ENCODE measurements at regions not wholly inside any gene's neighbourhood (a gene's known extent, or its start where the extent isn't known, plus 50 kb on each side); places are given as distances from the start of the nearest gene placed in this dataset.

DNA sequence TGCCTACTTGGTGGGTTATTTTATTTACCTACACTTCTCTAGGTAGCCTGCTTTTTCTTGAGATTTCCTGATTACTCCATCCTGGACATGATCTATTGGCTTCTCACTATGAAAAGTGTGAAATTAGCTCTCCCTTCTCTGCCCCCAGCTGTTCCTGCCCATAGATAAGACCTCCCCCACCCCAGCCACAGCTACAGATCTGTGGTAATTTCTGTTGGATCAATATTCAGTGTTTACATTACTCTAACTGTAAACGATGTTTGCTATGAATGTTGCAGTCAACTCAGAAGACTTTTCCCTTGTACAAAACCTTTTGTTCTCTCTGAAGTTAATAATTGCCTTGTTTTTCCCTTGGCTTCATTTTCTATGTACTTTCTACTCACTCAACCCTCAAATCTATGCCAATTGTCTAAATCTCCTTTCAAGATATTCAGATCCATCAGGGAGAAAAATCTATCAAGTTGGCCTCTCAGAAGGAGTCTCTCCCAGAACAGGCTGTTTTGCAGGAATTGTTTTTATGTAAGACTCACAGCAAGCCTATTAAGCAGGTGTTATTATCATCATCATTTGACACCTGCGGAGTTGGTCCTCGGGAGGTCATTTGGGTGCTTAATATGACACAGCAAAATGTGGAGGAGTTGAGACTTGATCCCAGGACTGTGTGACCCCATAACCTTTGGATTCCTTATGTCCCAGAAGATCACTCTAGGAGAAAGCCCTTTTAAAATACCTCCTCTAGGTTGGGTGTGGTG, 227.4 kb downstream of the SUDS3 start:
- Histone ChIP-seq H3K4me2 (ENCODE audit: low read length) (no peak overlapping the region), H3K79me2 (ENCODE audit: insufficient read depth, low read length) (no peaks in the 10 kb centered on the region), H3K4me1 (ENCODE audit: control insufficient read depth in 1 of 2, insufficient read depth in 2 of 2, low read length in 2 of 2) (no peaks in the 10 kb centered on the region), H3K4me3 (replicated peaks in 1 of 2; ENCODE audit: low read depth in 1 of 2, low read length in 2 of 2) (no peak overlapping the region), H2AFZ (ENCODE audit: low read depth, low read length, poor library complexity, severe bottlenecking) (no peak overlapping the region), H4K20me1 (ENCODE audit: insufficient read depth) (no peaks in the 10 kb centered on the region), H3K9me2 (ENCODE audit: insufficient read depth) (no peaks in the 10 kb centered on the region), H3K27ac (ENCODE audit: low read depth, low read length) (no peak overlapping the region), H3K9me3 (ENCODE audit: control insufficient read depth in 1 of 2, insufficient read depth in 1 of 2, low read depth in 1 of 2, low read length in 2 of 2) (no peaks in the 10 kb centered on the region), H3K36me3 (ENCODE audit: control insufficient read depth in 1 of 2, insufficient read depth in 2 of 2, low read length in 2 of 2) (no peaks in the 10 kb centered on the region), H3K27me3 (ENCODE audit: insufficient read depth, low read length) (peaks cover 19% of the 10 kb centered on the region), H3K9ac (ENCODE audit: low read length) (no peak overlapping the region)
- ATAC-seq: no peak
- CTCF ChIA-PET: no interaction called here
- POLR2A ChIA-PET: no interaction called here
- BruUV-seq (replicated peaks): no TSS peak
- RAD21 ChIA-PET (ENCODE audit: low non-redundant PET in 1 of 2, low total read pairs in 2 of 2, uncharacterized antibody in 2 of 2, unreplicated experiment in 2 of 2): no interaction called here
- no peak for DNase-seq (ENCODE audit: low read depth, low spot score)
- intact Hi-C loops (cut with micrococcal nuclease): no loop called here
- TF ChIP-seq POLR2AphosphoS5 (IDR thresholded peaks at IDR 0.05; ENCODE audit: low read depth, low read length) (no peak), YY1 (IDR thresholded peaks at IDR 0.05; ENCODE audit: extremely low read depth, insufficient replicate concordance, low read depth, low read length) (no peak), EGR1 (IDR thresholded peaks at IDR 0.05; ENCODE audit: low read depth) (no peak), EZH2 (IDR thresholded peaks at IDR 0.05) (no peak), JUND (IDR thresholded peaks at IDR 0.05) (no peak), CEBPB (IDR thresholded peaks at IDR 0.05; ENCODE audit: low read depth) (no peak), SRF (IDR thresholded peaks at IDR 0.05; ENCODE audit: low read depth) (no peak), TCF7L2 (IDR thresholded peaks at IDR 0.05; ENCODE audit: borderline replicate concordance, extremely low read depth, insufficient read depth, insufficient read length) (no peak), ZFX (IDR thresholded peaks at IDR 0.05) (no peak), ZNF274 (IDR thresholded peaks at IDR 0.05; ENCODE audit: low read depth, low read length) (no peak), EZH2phosphoT487 (IDR thresholded peaks at IDR 0.05; ENCODE audit: borderline replicate concordance) (no peak), CBX3 (IDR thresholded peaks at IDR 0.05; ENCODE audit: low read depth) (no peak), ELF1 (IDR thresholded peaks at IDR 0.05; ENCODE audit: borderline replicate concordance, low read depth) (no peak), SP1 (IDR thresholded peaks at IDR 0.05; ENCODE audit: low read depth) (no peak), FOSL1 (IDR thresholded peaks at IDR 0.05; ENCODE audit: low read depth) (no peak)
- TF ChIP-seq, protein P1, sequence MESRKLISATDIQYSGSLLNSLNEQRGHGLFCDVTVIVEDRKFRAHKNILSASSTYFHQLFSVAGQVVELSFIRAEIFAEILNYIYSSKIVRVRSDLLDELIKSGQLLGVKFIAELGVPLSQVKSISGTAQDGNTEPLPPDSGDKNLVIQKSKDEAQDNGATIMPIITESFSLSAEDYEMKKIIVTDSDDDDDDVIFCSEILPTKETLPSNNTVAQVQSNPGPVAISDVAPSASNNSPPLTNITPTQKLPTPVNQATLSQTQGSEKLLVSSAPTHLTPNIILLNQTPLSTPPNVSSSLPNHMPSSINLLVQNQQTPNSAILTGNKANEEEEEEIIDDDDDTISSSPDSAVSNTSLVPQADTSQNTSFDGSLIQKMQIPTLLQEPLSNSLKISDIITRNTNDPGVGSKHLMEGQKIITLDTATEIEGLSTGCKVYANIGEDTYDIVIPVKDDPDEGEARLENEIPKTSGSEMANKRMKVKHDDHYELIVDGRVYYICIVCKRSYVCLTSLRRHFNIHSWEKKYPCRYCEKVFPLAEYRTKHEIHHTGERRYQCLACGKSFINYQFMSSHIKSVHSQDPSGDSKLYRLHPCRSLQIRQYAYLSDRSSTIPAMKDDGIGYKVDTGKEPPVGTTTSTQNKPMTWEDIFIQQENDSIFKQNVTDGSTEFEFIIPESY (IDR thresholded peaks at IDR 0.05; ENCODE audit: extremely low read depth, insufficient replicate concordance, low read length): no peak
- TF ChIP-seq, protein P2, sequence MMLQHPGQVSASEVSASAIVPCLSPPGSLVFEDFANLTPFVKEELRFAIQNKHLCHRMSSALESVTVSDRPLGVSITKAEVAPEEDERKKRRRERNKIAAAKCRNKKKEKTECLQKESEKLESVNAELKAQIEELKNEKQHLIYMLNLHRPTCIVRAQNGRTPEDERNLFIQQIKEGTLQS (IDR thresholded peaks at IDR 0.05): no peak
- TF ChIP-seq, protein P3, sequence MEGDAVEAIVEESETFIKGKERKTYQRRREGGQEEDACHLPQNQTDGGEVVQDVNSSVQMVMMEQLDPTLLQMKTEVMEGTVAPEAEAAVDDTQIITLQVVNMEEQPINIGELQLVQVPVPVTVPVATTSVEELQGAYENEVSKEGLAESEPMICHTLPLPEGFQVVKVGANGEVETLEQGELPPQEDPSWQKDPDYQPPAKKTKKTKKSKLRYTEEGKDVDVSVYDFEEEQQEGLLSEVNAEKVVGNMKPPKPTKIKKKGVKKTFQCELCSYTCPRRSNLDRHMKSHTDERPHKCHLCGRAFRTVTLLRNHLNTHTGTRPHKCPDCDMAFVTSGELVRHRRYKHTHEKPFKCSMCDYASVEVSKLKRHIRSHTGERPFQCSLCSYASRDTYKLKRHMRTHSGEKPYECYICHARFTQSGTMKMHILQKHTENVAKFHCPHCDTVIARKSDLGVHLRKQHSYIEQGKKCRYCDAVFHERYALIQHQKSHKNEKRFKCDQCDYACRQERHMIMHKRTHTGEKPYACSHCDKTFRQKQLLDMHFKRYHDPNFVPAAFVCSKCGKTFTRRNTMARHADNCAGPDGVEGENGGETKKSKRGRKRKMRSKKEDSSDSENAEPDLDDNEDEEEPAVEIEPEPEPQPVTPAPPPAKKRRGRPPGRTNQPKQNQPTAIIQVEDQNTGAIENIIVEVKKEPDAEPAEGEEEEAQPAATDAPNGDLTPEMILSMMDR (IDR thresholded peaks at IDR 0.05 in 2 of 3, conservative IDR thresholded peaks at IDR 0.05 in 1 of 3; ENCODE audit: borderline replicate concordance in 1 of 3, insufficient read depth in 1 of 3, low read depth in 2 of 3, low read length in 2 of 3): no peak
- TF ChIP-seq, protein P4, sequence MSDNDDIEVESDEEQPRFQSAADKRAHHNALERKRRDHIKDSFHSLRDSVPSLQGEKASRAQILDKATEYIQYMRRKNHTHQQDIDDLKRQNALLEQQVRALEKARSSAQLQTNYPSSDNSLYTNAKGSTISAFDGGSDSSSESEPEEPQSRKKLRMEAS (IDR thresholded peaks at IDR 0.05): no peak
- TF ChIP-seq, protein P5, sequence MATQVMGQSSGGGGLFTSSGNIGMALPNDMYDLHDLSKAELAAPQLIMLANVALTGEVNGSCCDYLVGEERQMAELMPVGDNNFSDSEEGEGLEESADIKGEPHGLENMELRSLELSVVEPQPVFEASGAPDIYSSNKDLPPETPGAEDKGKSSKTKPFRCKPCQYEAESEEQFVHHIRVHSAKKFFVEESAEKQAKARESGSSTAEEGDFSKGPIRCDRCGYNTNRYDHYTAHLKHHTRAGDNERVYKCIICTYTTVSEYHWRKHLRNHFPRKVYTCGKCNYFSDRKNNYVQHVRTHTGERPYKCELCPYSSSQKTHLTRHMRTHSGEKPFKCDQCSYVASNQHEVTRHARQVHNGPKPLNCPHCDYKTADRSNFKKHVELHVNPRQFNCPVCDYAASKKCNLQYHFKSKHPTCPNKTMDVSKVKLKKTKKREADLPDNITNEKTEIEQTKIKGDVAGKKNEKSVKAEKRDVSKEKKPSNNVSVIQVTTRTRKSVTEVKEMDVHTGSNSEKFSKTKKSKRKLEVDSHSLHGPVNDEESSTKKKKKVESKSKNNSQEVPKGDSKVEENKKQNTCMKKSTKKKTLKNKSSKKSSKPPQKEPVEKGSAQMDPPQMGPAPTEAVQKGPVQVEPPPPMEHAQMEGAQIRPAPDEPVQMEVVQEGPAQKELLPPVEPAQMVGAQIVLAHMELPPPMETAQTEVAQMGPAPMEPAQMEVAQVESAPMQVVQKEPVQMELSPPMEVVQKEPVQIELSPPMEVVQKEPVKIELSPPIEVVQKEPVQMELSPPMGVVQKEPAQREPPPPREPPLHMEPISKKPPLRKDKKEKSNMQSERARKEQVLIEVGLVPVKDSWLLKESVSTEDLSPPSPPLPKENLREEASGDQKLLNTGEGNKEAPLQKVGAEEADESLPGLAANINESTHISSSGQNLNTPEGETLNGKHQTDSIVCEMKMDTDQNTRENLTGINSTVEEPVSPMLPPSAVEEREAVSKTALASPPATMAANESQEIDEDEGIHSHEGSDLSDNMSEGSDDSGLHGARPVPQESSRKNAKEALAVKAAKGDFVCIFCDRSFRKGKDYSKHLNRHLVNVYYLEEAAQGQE (IDR thresholded peaks at IDR 0.05; ENCODE audit: low read depth): no peak

Data from HCT116 (cell line).